ENCODE measurements at regions not wholly inside any gene's neighbourhood (a gene's known extent, or its start where the extent isn't known, plus 50 kb on each side); places are given as distances from the start of the nearest gene placed in this dataset.

DNA sequence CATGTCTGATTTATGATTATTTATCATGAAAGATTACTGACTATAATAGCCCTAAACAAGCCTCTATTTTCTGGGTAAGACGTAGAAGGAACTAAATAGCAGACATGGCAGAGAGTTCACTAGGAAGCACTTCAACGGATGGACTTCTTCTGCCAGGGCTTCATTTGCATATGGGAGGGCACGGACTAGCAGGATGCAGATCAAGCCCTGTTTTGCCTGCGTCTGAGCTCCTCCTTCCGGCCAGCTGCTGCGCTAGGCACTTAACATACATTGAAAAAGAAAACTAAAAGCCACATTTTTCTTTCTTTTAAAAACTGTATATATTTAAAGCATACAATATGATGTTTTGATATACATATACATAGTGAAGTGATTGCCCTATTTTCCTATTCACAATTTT lies 340.0 kb upstream of the MEX3C start:
- CTCF ChIA-PET: no interaction called here
- POLR2A ChIA-PET: no interaction called here
- no peak for TF ChIP-seq CTCF (IDR thresholded peaks at IDR 0.05; ENCODE audit: insufficient read depth, low read depth, low read length)
- no peak for DNase-seq (ENCODE audit: low read depth)
- no peaks in the 10 kb centered on the region for H3K36me3 ChIP-seq (ENCODE audit: control insufficient read depth, insufficient read depth, low read length)
- H3K27me3 ChIP-seq (ENCODE audit: control insufficient read depth, insufficient read depth, low read length): no peaks in the 10 kb centered on the region
- no peak overlapping the region for H3K4me3 ChIP-seq (ENCODE audit: low read depth, low read length)

- ChIA-PET POLR2A (no interaction called here), CTCF (no interaction called here)
- no peak for DNase-seq (ENCODE audit: low read depth)
- no peaks in the 10 kb centered on the region for H3K36me3 ChIP-seq (ENCODE audit: control insufficient read depth, insufficient read depth, low read length)
- H3K4me3 ChIP-seq (ENCODE audit: low read depth, low read length): no peak overlapping the region
- TF ChIP-seq CTCF (IDR thresholded peaks at IDR 0.05; ENCODE audit: insufficient read depth, low read depth, low read length): no peak
- no peaks in the 10 kb centered on the region for H3K27me3 ChIP-seq (ENCODE audit: control insufficient read depth, insufficient read depth, low read length)
Measured at GRCh38 chr18:51540562-51540961, 343.1 kb upstream of the MEX3C start.

GRCh38 chr18:51541230-51541629 lies 343.7 kb upstream of the MEX3C start:
- POLR2A ChIA-PET: no interaction called here
- no peaks in the 10 kb centered on the region for H3K36me3 ChIP-seq (ENCODE audit: control insufficient read depth, insufficient read depth, low read length)
- no peak overlapping the region for H3K4me3 ChIP-seq (ENCODE audit: low read depth, low read length)
- no peak for TF ChIP-seq CTCF (IDR thresholded peaks at IDR 0.05; ENCODE audit: insufficient read depth, low read depth, low read length)
- DNase-seq (ENCODE audit: low read depth): no peak
- CTCF ChIA-PET: no interaction called here
- H3K27me3 ChIP-seq (ENCODE audit: control insufficient read depth, insufficient read depth, low read length): no peaks in the 10 kb centered on the region

DNA sequence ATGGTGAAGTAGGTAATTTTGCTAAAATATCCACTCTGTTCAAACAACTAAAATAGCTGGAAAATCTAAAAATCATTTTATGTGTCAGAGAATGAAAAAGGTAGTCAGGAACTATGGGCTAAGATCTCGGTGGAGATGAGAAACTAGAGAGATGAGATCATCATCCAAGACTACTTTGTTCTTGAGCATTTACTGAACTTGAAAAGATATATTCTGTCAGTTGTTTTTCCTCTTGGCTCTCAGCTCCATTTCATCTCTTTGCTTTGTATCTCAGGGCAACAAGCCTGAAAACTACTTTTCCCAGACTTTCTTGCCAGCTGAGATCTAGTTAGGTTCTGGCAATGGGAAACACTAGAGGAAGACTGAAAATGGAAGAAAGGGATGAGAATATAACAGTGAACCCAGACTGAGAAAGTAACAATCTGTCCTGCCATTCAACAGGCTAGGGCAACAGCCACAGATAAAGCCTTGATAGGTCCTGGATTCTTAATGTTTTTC lies 346.2 kb upstream of the MEX3C start:
- POLR2A ChIA-PET: no interaction called here
- Histone ChIP-seq H3K27me3 (ENCODE audit: control insufficient read depth, insufficient read depth, low read length) (no peaks in the 10 kb centered on the region), H3K36me3 (ENCODE audit: control insufficient read depth, insufficient read depth, low read length) (no peaks in the 10 kb centered on the region), H3K4me3 (ENCODE audit: low read depth, low read length) (no peak overlapping the region)
- TF ChIP-seq CTCF (IDR thresholded peaks at IDR 0.05; ENCODE audit: insufficient read depth, low read depth, low read length): no peak
- CTCF ChIA-PET: no interaction called here
- DNase-seq (ENCODE audit: low read depth): no peak

GRCh38 chr18:51545446-51545845 lies 348.0 kb upstream of the MEX3C start:
- TF ChIP-seq CTCF (IDR thresholded peaks at IDR 0.05; ENCODE audit: insufficient read depth, low read depth, low read length): no peak
- ChIA-PET CTCF (no interaction called here), POLR2A (no interaction called here)
- Histone ChIP-seq H3K36me3 (ENCODE audit: control insufficient read depth, insufficient read depth, low read length) (no peaks in the 10 kb centered on the region), H3K27me3 (ENCODE audit: control insufficient read depth, insufficient read depth, low read length) (no peaks in the 10 kb centered on the region), H3K4me3 (ENCODE audit: low read depth, low read length) (no peak overlapping the region)
- DNase-seq (ENCODE audit: low read depth): no peak
